IPS DF 19.7 (cell line): ENCODE measurements at regions not wholly inside any gene's neighbourhood (a gene's known extent, or its start where the extent isn't known, plus 50 kb on each side); places are given as distances from the start of the nearest gene placed in this dataset.
"Not testable (repeated sequence)": the region's sequence is repeated elsewhere in the genome, so short reads cannot be mapped to it uniquely, and the experiment has no call there.

ENCODE experiments used
- DNase-seq: peaks from one replicate; pipeline ENCODE4 v3.0.0-alpha.2; 2013; ENCODE audit warnings: low read depth, low spot score

DNA sequence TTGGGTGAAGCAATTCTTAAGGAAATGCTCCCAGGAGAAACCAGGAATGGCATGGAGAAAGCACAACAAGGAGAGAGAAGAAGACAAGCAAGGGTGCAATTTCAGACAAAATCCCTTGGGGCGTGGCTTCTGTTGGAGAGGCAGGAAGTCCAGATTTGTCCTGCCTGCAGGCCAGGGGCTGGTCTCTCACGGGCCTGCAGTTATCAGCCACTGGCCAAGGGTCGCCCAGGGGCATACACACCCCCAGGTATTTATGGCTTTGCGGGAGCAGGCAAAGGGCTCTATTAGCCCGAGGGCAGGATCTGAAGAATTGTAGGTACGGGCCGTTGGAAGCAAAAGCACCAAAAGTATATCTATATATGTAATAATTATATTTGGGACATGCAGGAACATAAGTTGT, 87.7 kb downstream of the IYD start:
- DNase-seq = no peak

DNA sequence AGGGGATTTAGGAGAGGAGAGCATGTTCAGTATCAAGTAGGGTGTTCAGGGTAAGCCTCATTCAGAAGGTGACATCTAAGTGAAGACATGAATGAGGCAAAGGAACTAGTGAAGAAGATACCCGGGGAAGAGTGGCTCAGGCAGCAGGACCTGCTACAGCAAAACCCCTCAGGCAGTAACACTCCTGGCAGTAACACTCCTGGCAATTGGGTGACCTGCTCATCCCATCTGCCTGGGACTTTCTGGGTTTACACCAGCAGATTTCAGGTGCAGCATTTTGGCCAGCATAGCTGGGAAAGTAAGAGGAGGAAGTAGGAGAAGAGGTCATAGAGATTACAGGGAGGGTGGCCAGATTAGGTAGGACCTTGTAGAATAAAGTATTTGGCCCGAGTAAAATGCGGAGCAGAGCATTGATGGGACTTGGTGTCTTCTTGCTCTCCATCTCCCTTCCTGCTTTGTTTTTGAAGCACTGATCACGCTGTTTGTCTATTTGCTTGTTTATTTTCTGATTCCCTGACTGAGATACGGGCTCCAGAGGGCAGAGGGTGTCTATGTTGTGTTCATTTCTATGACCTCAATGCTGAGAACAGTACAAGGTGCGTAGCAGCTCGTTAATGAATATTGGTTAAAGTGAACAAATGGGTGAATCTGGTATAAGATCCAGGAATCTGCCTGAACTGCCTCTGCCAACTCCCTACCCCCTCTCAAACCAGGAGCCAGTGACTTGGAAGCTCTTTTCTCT, 88.3 kb downstream of the IYD start:
- DNase-seq = no peak

DNA sequence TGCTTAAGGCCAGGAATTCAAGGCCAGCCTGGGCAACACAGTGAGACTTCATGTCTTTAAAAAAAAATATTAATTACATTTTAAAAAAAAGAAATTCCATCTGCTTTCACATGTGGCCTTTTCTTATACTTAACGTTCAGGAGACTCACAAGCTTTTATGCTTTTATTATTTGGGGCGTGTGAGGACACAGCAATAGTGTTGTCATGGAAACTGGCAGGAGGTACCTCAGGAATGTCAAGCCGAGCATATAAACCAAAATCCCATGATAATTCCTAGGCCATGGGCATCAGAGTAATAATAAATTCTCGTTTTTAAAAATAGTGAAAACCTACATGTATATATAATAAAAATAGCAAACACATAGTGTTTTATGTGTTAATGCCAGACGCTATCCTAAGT, 89.8 kb downstream of the IYD start:
- no peak for DNase-seq

DNA sequence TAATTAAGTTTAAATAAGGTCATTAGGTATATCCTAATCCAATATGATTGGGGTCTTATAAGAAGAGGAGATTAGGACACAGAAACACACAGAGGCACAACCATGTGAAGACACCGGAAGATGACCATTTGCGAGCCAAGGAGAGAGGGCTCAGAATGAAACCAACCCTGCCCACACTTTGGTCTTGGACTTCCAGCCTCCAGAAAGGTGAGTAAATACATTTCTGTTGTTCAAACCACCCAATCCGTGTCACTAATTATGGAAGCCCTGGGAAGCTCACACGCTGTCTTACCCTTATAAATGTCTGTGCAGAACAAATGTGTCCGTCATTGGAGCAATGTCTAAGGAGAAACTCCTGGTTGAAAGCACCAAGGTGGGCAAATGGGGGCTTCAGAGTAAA, 95.0 kb downstream of the IYD start:
- DNase-seq = no peak

DNA sequence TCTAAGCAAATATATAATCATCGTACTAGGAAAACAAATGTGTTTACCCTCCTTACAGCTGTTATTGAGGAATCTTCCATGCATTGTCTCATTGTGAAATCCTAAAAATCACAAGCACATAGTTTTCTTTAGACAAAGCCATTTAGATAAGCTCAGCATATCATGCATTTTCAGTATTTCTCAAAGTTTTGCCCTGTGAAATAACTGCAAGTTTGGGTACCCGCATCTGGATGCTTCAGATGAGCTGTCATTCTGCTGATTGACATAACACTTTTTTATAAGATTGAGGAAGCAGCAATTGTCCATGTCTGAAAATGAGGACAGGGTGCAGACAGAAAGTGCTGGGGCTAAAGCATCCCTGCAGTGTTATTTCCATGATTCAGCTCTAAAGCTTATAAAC, 96.2 kb downstream of the IYD start:
- no peak for DNase-seq

DNA sequence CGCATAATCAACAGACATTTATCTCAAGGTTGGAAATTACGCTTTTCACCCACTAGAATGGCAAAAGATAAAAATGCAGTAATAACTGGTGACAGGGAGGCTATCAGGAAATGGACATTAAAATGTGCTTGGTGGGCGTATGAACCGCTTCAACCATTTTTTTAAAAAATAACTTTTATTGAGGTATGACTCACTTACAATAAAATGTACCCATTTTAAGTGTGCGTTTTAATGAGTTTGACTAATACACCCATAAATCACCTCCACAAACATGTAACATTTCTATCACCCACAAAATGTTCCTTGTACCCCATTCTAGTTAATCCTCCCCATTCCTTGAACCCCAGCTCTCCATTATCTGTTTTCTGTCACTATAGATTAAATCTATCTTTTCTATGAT, 96.8 kb downstream of the IYD start:
- DNase-seq = no peak

DNA sequence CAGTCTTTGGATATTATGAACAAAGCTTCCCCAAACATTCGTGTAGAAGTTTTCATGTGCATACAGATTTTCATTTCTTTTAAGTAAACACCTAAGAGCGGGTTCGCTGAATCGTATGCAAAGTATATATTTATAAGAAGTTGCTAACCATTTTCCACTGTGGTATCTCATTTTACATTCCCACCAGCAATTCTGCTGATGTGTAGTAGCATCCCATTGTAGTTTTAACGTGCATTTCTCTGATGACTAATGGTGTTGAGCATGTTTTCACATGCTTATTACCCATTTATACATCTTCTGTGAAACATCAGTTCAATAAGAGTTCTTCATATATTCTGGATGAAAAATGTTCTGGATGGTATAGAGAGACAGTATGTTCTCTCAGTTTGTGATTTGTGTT, 97.4 kb downstream of the IYD start:
- DNase-seq = no peak

DNA sequence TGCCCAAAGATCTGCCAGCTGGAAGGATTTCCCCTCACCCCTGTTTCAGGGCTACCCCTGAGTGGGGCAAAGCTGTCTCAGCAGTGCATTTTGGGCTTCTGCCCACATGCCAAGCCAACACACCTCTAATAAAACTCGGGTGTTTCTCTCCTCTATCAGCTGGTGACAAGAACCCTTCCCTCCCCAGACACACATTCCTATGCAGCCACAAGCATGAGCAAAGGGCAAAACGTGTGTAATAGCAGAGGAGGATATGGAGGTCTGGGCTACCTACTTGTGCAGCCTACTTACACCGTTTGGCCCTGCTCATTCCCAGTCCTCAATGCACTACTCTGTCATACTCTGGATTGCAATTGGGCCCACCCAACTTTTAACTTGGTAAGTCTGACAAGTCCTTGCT, 101.3 kb downstream of the IYD start:
- DNase-seq = no peak

DNA sequence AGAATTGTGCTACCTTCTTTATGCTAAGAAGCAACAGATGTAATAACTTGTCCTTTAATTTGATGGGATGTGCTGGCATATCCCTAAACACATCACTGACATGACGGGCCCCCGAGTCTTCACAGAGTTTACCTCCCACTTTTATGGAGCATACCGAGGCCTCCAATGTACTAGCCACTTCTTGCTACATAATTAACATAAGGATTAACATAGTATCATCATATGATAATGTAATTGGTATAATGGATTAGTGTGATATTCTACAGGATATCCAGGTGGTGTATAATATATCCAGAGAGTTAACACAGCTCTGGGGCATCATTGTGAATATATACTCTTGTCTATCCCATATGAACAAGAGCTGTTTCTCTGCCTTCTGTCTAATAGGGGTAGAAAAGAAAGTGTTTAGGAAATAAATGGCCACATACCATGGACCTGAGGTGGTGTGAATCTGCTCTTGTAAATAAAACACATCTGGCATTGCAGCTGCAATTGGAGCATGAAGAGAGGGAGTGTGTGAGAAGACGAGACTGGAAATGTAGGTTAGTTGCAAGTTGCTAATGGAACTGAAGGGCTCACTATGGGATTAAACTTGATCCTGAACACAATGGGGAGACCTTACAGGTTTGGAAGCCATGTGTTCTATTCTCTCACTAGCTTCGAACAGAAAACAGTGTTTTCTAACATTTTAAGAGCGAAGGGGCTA, 102.3 kb downstream of the IYD start:
- DNase-seq = no peak

DNA sequence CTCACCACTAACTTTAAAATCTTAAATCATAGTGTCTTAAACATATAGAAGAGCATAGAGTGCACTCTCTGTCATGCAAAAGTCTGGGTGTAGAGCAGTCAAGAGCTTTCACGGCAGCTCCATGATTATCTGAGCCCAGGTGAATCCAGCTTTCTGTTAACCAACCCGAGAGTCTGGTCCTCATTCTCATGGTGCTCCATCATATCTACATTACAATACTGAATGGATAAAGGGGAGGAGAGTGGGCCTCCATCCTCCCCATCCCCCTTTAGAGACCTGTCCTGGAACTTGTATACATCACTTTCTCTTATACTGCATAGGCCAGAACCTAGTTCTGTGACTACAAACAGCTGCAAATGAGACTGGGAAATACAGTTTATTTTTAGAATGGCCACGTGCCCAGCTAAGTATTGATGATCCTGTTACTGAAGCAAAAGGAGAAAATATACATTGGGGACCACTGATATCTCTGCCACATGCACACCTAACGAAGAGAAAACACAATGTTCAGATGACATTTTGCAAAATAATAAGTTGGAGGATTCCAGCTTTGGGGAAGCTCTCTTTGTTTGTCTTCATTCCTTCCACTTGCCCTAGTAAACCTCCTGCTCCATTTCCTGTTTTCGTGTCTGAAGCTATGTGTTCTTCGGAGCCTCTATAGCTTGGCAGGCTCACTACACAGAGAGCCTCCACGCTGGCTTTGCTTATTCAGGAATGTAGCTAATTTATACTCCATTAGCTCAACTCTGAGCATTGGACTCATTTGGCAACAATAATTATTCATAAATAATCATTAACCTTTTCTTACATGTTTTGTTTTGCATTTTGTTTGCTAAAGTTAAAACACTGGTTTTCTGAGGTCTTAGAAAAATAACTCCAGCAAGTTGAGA, 110.1 kb downstream of the IYD start:
- DNase-seq = peak; percentile 9

DNA sequence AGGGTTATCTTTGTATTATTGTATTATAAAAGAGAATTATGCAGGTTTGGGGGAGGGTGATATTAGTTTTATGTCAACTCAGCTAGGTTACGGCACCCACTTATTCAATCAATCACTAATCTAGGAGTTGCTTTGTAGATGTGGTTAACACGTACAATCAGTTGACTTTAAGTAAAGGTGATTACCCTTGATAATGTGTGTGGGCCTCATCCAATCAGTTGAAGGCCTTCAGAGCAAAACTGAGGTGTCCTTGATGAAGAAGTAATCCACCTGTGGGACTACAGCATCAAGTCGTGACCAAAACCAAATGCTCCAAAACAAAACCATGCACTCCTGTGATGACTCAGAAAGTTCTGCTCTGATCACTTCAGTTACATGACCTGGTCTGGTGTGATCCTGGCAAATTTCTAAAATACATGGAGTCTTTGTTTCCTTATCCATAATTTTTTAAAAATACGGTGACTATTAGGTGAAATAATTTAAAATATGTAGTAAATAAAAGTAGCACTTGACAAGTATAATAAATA, 114.1 kb downstream of the IYD start:
- no peak for DNase-seq

DNA sequence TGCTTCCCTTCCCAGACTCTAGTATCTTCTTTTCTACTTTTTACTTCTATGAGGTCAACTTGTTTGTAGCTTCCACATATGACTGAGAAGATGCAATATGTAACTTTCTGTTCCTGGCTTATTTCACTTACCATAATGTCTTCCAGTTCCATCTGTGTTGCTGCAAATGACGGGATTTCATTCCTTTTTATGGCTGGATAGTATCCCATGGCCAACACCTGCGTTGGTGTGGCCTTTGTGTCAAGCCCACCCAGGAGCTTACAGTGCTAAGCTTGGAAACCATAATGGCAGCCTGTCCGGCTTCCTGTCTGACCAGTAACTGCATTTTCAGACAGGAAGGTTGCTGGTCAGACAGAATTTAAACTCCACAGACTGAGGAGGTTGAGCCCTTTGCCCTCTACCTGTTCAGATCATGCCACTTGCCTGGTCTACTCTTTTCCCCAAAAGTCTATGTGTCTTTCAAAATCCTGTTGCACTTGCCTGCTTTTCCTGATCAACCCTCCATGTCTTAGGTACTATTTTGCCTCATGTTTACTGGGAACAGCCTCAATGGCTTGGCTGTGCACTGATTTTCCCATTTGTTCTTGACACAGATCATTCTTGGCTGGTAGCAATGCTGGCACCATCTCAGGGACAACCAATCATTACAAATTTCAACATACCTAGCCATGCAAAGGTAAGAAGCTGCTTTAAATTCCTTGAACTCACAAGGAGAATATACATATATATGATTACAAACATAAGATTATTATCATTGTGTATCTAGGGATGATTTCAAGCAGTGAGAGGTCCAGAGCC, 114.3 kb upstream of the PLEKHG1 start:
- no peak for DNase-seq

DNA sequence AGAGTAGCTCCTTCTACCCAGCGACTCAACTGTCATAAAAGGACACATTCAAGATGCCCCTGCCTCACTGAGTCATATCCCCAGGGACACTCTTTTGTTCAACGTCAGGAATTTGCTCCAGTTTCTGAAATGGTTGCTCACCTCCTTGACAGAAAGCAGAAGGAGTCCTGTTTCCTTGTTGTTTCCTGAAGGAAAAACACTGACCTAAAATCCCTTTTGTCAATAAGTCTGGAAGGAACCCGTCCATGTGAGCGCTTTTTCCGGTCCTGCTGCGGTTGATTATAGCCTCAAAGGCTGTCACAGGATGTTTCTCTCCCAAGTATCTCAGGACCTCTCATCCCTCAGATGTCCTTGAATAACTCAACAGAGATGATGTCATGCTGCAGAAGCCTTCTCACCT, 113.6 kb upstream of the PLEKHG1 start:
- DNase-seq = no peak

DNA sequence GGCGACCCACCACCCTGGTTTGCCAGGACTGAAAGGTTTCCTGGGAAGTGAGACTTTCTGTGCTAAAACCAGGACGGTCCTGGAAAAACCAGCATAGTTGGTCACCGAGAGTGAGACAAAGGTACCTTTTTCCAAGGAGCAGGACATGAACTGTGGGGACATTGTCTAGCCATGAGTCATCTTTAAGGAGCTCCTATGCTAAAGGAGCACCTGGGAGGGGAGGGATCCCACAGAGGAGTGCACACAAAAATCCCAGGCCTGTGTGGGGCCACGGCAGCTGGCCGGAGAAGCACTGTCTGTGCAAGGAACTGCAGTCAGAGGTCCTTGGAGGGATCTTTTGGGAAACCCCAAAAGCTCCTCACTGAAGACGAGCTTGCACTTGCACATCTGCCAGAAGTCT, 109.1 kb upstream of the PLEKHG1 start:
- DNase-seq = no peak

DNA sequence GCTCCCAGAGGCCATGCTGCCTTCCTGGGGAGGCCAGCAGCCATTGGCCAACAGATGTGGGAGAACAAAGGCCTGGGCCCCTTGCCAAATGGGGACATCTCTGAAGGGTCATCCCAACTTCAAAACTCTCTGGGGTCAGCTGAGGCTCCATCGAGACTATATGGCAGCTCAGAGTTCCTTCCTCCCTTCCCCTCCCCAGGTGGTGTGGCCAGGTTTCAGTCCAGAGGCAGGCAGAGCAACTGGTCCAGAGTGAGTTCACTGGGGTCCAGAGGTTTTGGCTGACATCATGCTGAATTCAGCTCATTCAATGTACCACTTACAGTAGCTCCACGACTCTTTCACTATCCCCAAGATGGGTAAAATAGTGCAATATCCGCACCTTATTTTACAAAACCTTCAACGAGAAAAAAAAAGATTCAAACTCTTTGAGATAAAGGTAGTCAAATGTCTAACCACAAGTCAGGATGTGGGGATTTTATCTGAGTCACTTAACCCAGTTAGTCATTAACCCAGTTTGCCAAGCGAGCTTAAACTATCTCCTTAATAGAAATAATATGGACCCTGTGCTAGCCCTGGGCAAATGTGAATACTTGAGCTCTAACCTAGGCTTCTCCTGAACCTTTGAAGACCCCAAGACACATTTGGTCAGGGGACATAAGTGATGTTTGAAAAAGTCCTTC, 108.4 kb upstream of the PLEKHG1 start:
- no peak for DNase-seq

DNA sequence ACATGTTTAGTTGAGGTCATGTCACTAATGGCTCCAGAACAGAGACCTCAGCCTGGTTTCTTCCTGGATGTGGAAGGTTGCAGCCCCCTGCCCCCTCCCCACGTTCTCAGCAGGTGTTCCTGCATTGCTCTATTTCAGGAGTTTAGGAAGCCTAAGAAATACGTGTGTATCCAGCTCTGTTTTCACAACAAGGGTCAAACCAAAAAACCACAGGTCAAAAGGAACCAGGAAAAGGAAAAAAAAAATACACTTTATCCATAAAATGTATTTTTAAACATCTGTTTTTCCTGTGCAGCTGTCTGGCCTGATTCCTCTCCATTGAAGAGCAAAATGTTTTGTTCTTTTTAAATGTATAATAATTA, 107.9 kb upstream of the PLEKHG1 start:
- no peak for DNase-seq

DNA sequence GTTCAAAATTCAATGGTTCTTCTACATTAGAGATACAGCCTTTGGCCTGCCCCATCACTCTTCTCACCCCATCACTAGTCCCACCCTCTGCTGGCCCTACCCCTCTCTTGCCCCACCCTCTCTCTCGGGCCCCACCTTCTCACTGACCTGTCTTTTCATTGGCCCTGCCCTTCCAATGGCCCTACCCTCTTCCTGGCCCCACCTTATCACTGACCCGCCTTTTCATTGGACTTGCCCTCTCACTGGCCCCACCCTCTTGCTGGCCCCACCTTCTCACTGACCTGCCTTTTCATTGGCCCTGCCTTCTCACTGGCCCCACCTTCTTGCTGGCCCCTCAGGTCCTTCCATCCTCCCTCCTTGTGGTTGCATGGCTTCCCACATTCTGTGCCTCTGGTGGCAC, 107.2 kb upstream of the PLEKHG1 start:
- no peak for DNase-seq

DNA sequence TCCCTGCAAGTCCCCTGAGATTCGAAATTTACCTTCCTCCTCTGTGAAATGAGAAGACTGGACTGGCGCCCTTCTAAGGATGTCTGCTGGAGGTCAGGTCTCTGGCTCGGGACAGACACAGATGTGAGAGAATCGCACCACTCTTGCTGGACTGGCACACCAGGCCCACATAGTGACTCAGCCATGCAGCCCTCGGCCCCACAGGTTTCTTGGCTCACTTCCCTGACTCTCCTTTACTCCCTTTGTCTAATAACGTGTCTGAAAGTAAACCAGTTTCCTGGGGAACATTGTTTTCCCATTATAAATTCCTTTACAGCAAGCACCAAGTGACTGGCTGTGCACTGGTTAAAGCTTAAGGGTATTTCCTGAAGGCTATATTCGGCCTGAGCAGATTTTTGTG, 106.7 kb upstream of the PLEKHG1 start:
- DNase-seq = no peak

DNA sequence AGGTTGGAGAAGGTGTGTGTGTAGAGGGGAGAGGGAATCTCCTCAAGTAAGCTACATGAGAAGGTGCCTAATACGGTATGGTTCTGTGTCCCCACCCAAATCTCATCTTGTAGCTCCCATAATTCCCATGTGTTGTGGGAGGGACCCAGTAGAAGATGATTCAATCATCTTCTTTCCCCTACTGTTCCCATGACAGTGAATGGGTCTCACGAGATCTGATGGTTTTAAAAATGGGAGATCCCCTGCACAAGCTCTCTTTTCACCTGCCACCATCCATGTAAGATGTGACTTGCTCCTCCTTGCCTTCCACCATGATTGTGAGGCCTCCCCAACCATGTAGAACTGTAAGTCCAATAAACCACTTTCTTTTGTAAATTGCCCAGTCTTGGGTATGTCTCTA, 106.1 kb upstream of the PLEKHG1 start:
- not testable (repeated sequence) for DNase-seq

DNA sequence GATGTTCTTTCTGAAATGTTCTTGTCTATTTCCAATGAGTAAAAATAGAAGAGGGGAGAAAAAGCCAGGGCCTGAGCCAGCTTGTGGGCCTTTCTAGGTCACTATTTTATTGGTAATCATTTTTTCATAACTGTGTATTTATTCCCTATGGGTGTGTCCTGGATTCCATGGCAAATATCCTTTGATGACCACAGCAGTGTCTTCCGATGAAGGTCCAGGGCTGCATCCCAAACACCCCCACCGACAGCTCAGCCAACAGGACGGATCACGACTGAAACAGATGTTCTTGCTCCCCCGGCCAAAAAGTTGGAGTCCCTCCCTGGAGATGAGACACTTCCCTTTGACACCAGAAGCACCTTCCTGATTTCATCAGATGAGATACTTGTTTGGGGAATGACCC, 105.4 kb upstream of the PLEKHG1 start:
- DNase-seq = no peak

DNA sequence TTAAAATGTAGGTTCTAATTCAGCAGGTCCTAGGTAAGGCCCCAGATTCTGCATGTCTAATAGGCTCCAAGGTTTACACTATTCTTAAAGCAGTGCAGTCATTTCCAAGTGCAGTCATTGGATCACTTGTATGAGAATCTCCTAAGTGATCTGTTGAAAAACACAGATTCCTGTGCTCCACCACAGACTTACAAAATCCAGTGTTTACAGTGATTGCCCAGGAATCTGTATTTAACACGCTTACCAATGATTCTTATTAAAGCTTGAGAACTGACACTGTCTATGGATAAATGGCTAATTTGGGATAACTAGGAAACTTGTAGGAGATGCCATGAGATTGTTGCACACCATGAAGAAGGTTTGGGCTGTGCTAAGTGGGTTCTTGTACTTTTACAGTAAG, 104.6 kb upstream of the PLEKHG1 start:
- no peak for DNase-seq
